ENCODE measurements at regions not wholly inside any gene's neighbourhood (a gene's known extent, or its start where the extent isn't known, plus 50 kb on each side); places are given as distances from the start of the nearest gene placed in this dataset.

GRCh38 chr18:77833807-77834206, 584.2 kb downstream of the GALR1 start:
- ATAC-seq (no peak), DNase-seq (no peak)
- H3K9me3 ChIP-seq: no peaks in the 10 kb centered on the region
- no peak overlapping the region for H3K27ac ChIP-seq
- intact Hi-C loops (cut with DNase I): no loop called here
- no peaks in the 10 kb centered on the region for H3K36me3 ChIP-seq
- no peaks in the 10 kb centered on the region for H3K4me1 ChIP-seq
- no peaks in the 10 kb centered on the region for H3K27me3 ChIP-seq (ENCODE audit: low read depth)
- H3K4me3 ChIP-seq: no peak overlapping the region
- no peak for TF ChIP-seq CTCF (IDR thresholded peaks at IDR 0.05)

GRCh38 chr18:77851802-77852201, 602.2 kb downstream of the GALR1 start:
- no peaks in the 10 kb centered on the region for H3K4me1 ChIP-seq
- DNase-seq: no peak

GRCh38 chr18:77853859-77854258, 604.2 kb downstream of the GALR1 start:
- Histone ChIP-seq H3K4me1 (no peaks in the 10 kb centered on the region), H3K36me3 (no peaks in the 10 kb centered on the region), H3K9me3 (no peaks in the 10 kb centered on the region), H3K27ac (no peak overlapping the region), H3K27me3 (ENCODE audit: low read depth) (no peaks in the 10 kb centered on the region), H3K4me3 (no peak overlapping the region)
- ATAC-seq (no peak), DNase-seq (no peak)
- TF ChIP-seq CTCF (IDR thresholded peaks at IDR 0.05): no peak
- intact Hi-C loops (cut with DNase I): no loop called here

More at GRCh38 chr18:77851802-77852201, 602.2 kb downstream of the GALR1 start:
- H3K4me3 ChIP-seq: no peak overlapping the region
- no peaks in the 10 kb centered on the region for H3K36me3 ChIP-seq
- intact Hi-C loops (cut with DNase I): no loop called here
- no peaks in the 10 kb centered on the region for H3K9me3 ChIP-seq
- no peaks in the 10 kb centered on the region for H3K27me3 ChIP-seq (ENCODE audit: low read depth)
- ATAC-seq: no peak
- TF ChIP-seq CTCF (IDR thresholded peaks at IDR 0.05): no peak
- H3K27ac ChIP-seq: no peak overlapping the region

- DNase-seq: no peak
- ATAC-seq: no peak
- intact Hi-C loops (cut with DNase I): no loop called here
Measured at GRCh38 chr18:77857678-77858655, 608.3 kb downstream of the GALR1 start.

GRCh38 chr18:77859634-77860033, 610.0 kb downstream of the GALR1 start:
- DNase-seq (no peak), ATAC-seq (no peak)
- H3K27me3 ChIP-seq (ENCODE audit: low read depth): no peaks in the 10 kb centered on the region
- H3K9me3 ChIP-seq: no peaks in the 10 kb centered on the region
- no peaks in the 10 kb centered on the region for H3K4me1 ChIP-seq
- H3K36me3 ChIP-seq: no peaks in the 10 kb centered on the region
- intact Hi-C loops (cut with DNase I): no loop called here
- TF ChIP-seq CTCF (IDR thresholded peaks at IDR 0.05): no peak
- no peak overlapping the region for H3K27ac ChIP-seq
- no peak overlapping the region for H3K4me3 ChIP-seq

More at GRCh38 chr18:77857678-77858655, 608.3 kb downstream of the GALR1 start:
- no peak for TF ChIP-seq CTCF (IDR thresholded peaks at IDR 0.05)
- no peaks in the 10 kb centered on the region for H3K27me3 ChIP-seq (ENCODE audit: low read depth)
- H3K4me3 ChIP-seq: no peak overlapping the region
- no peak overlapping the region for H3K27ac ChIP-seq
- H3K9me3 ChIP-seq: no peaks in the 10 kb centered on the region
- no peaks in the 10 kb centered on the region for H3K36me3 ChIP-seq
- H3K4me1 ChIP-seq: no peaks in the 10 kb centered on the region

Data from lower lobe of right lung (tissue), 2 donors.